NT2/D1 (cell line): ENCODE measurements at regions not wholly inside any gene's neighbourhood (a gene's known extent, or its start where the extent isn't known, plus 50 kb on each side); places are given as distances from the start of the nearest gene placed in this dataset.

Experiments
- SUZ12 ChIP-seq: IDR thresholded peaks from 2 replicates; pipeline ENCODE4 v1.6.1; 2011; ENCODE audit not compliant: insufficient read length, insufficient read depth; ENCODE audit errors: extremely low read depth
- YY1 ChIP-seq: IDR thresholded peaks from 2 replicates; pipeline ENCODE4 v1.6.1; 2011; ENCODE audit not compliant: insufficient read length, insufficient read depth
- ZNF274 ChIP-seq: IDR thresholded peaks from 2 replicates; pipeline ENCODE4 v1.6.1; 2011; ENCODE audit warnings: mild to moderate bottlenecking, low read depth, low read length

DNA sequence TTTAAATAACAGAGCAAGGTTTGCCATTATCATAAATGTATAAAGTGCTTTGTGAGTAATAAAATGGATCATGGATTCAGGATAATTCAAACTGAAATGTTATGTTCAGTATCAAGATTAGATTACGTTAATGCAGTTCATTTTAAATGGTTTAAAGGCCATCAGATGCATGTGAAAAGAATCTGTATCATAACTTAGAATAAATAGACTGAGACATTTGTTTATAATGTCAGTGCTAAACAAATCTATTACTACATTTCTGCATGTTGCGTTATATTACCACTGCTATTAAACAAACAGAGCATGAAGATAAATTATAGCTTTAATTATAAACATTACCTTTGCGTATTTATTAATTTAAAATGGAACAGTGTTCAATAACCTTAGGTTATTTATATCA lies 160.2 kb downstream of the TOX3 start:
- no peak for TF ChIP-seq ZNF274
- no peak for TF ChIP-seq YY1
- TF ChIP-seq SUZ12: no peak
